HG02943 (cell line): ENCODE measurements at regions not wholly inside any gene's neighbourhood (a gene's known extent, or its start where the extent isn't known, plus 50 kb on each side); places are given as distances from the start of the nearest gene placed in this dataset.
"Not testable (repeated sequence)": the region's sequence is repeated elsewhere in the genome, so short reads cannot be mapped to it uniquely, and the experiment has no call there.

Experiments
- ATAC-seq: cut with Tn5 transposase; IDR thresholded peaks from one replicate; pipeline ENCODE4 v1.9.1; 2021; ENCODE audit warnings: mild to moderate bottlenecking, low read depth, moderate library complexity; ENCODE audit not compliant: unreplicated experiment

- no peak for ATAC-seq
Measured at GRCh38 chr4:59689149-59689548, 1511.0 kb upstream of the ADGRL3 start.

DNA sequence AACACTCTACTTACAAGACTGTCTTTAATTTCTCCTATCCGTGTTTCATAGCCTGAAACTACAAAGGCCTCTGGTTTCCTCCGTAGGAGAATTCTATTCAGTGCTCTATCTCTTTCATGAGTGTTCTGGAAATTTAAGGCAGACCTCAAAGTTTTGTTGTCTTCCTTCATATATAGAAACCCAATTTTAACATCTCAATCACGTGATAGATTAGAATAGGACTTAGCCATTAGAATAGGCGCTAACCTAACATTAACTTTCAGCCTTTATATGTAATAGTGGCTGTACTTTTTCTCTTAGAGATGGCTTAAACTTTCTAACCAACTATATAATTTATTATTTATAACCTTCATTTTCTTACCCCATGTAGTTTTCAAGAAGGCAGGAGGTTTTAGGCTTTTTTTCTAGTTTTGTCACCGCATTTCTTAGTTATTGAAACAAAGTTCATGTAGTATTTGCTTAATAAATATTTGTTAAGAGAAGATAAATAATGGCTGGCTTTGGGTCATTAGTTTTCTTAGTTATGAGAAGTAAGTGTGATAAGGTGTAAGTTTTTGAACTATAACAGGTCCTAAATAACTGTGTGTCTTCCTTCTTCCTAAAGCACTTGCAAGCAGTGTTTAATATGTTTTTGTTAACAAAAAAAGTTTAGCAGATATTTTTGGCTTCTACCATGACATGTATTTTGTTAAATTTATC lies 1504.6 kb upstream of the ADGRL3 start:
- no peak for ATAC-seq

DNA sequence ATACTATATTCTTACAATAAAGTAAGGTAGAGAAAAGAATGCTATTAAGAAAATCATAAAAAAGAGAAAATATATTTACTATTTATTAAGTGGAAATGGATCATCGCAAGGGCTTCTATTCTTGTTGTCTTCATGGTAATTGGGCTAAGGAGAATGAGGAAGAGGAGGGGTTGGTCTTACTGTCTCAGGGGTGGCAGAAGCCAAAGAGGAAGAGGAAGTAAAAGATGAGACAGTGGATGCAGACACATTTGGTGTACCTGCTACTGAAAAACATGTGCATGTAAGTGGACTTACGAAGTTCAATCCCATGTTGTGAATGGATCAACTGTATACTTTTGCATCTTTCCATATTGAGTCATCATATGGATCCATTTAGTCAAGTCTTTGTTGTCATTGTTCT lies 1502.1 kb upstream of the ADGRL3 start:
- no peak for ATAC-seq

DNA sequence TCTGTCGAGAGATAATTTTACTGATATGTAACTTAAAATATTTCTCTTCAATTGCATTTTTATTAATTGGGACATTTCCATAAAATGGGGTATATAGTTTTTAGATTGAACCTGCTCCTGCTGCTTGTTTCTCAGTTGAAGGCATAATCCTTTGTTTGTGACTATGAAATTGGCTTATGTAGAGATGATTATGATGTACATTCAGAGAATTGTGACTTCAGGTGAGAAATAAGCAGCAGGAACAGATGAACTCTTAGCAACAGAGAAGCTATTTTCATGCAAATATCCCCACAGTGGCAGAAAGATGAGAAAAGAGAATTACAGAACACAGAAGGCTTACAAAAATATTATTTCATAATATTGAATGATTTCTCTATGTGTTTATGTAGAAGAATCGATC lies 1499.5 kb upstream of the ADGRL3 start:
- no peak for ATAC-seq

GRCh38 chr4:59704616-59705015 lies 1495.5 kb upstream of the ADGRL3 start:
- no peak for ATAC-seq

DNA sequence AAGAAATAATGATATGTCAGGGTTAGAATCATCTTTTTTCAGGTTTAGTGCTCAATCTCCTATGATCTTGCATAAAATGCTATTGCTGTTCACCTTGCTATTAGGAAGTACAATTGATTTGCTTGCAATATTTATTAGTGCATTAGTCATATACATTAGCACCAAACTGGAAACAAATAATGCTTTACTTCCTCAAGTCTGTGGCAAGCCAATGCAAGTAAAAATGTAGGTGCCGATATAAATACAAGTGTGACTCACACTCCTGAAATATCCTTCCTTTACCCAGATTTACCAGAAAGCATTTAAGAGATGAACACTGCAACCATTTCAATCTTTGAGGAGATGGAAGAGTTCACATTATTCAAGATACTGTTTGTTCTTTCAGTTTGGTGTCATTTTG lies 1487.7 kb upstream of the ADGRL3 start:
- no peak for ATAC-seq

- ATAC-seq = not testable (repeated sequence)
Measured at GRCh38 chr4:59724286-59724685, 1475.8 kb upstream of the ADGRL3 start.

GRCh38 chr4:59727745-59728144 lies 1472.4 kb upstream of the ADGRL3 start:
- ATAC-seq = no peak

DNA sequence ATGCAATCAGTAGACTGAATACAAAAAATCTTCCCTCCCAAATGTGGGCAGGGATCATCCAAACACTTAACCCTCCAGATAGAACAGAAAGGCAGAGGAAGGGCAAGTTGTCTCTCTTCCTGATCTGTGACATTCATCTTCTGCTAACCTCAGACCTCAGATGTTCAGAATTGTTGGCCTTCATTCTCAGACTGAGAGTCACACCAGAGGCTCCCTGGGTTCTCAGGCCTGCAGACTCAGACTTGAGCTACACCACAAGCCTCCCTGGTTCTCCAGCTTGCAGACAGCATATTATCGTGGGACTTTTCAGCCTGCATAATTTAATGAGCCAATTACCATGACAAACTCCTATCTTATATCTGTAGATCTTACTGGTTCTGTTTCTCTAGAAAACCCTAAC lies 1471.6 kb upstream of the ADGRL3 start:
- ATAC-seq = no peak

DNA sequence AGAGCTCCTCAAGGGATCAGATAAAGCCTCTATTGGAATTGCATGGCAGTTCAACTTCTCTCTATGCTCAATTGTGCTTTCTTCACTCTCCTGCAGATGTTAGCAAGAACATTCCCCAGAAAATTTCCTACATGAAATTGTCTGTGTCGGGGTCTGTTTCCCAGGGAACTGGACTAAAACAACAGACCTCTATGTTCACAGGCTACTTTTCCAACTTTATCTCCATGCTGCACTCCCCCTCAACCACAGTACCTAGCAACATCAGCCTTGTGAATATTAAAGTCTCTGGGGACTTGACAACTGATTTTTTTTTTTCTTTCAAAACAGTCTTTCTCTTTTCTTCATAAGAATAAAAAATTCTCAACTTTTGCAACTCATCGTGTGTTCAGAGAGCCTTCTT lies 1470.8 kb upstream of the ADGRL3 start:
- no peak for ATAC-seq

GRCh38 chr4:59748433-59748832 lies 1451.7 kb upstream of the ADGRL3 start:
- ATAC-seq = no peak

DNA sequence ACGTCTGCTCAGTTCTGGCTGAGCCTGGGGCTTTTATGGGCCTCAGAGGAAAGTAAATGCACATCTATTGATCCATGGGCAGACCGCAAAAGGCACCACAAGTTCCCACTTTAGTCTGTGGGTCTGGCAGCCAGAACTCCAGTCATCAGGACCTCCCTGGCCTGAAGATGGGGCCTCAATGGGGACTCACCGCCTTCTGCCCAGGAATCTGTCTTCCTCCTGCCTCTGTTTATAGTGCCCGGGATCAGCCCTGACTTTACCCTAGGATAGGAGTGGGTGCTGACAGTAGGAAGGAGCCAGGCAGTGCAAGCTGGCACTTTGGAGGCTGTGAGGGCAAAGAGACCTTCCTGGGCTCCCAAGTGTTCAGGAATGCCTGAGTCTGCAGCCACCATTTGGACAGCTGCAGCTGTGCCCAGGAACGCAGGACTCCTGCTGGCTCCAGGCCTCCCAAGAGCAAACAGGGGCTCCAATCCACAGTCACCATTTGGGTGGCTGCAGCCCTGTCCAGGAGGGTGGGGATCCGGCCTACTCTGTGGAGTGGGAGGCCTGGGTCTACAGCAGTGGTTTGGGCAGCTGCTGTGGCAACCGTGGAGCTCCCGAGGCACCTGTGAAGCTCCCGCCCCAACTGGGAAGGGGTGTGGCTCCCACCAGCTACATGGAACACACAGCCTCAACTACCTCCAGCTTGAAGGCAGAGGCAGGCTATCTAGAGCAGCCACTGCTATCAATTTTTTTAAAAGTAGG lies 1440.9 kb upstream of the ADGRL3 start:
- no peak for ATAC-seq

GRCh38 chr4:59762344-59762743 lies 1437.8 kb upstream of the ADGRL3 start:
- ATAC-seq = no peak

- ATAC-seq = no peak
Measured at GRCh38 chr4:59770601-59771264, 1429.4 kb upstream of the ADGRL3 start.

- no peak for ATAC-seq
Measured at GRCh38 chr4:59772641-59773139, 1427.4 kb upstream of the ADGRL3 start.

DNA sequence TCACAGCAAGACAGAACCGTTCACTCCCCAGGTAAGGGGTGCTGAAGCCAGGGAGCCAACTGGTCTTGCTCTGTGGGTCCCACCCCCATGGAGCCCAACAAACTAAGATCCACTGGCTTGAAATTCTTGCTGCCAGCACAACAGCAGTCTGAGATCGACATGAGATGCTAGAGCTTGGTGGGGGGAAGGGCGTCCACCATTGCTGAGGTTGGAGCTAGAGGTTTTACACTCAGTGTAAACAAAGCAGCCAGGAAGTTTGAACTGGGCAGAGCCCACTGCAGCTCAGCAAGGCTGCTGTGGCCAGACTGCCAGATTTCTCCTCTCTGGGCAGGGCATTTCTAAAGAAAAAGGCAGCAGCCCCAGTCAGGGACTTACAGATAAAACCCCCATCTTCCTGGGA lies 1419.9 kb upstream of the ADGRL3 start:
- ATAC-seq = not testable (repeated sequence)

DNA sequence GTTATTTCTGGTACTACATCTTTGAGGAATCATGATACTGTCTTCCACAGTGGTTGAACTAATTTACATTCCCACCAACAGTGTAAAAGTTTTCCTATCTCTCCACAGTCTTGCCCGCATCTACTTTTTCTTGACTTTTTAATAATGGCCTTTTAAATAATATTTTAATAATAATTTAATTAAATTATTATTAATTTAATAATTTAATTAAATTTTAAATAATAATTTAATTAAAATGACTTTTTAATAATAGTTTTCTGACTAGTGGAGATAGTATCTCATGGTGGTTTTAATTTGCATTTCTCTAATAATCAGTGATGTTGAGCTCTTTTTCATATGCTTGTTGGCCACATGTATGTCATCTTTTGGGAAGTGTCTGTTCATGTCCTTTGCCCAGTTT lies 1395.0 kb upstream of the ADGRL3 start:
- no peak for ATAC-seq

- ATAC-seq = no peak
Measured at GRCh38 chr4:59814402-59815010, 1385.6 kb upstream of the ADGRL3 start.

GRCh38 chr4:59818656-59819055 lies 1381.5 kb upstream of the ADGRL3 start:
- peak; percentile 88 for ATAC-seq

GRCh38 chr4:59823311-59823710 lies 1376.8 kb upstream of the ADGRL3 start:
- ATAC-seq = no peak

DNA sequence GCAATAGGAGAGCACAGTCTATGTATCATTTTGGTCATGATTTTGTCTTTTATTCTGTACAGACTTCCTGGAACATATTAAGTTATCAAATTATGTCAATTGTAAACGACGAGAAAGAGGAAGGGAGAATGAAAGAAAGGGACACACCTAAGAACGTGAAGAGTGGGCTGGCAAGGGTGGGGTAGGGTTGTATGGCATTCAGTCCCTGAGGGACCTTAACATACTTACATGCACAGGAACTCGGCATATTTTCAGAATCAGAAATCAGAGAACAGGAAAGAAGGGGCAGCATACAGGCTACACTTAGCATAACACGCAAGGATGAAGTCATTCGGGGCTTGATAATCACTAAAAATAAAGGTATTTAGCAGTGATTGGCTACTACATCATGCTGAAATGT lies 1375.0 kb upstream of the ADGRL3 start:
- no peak for ATAC-seq
